Esophagus squamous epithelium (tissue), 4 donors: ENCODE measurements at regions not wholly inside any gene's neighbourhood (a gene's known extent, or its start where the extent isn't known, plus 50 kb on each side); places are given as distances from the start of the nearest gene placed in this dataset.

Experiments
- CTCF ChIP-seq, 6 experiments: fragments of 450-650 bp in 4 of 6; fragments of 200-600 bp in 2 of 6; sonication (generic) in 2 of 6; IDR thresholded peaks; one replicate each; pipeline ENCODE4 v1.5.1; 2016 to 2019; ENCODE audit warnings: antibody characterized with exemption in 6 of 6, mild to moderate bottlenecking in 4 of 6, moderate library complexity in 4 of 6
- POLR2A ChIP-seq, 4 donors: fragments of 450-650 bp; IDR thresholded peaks; one replicate each; pipeline ENCODE4 v1.6.1; 2017; ENCODE audit warnings: antibody characterized with exemption in 4 of 4, mild to moderate bottlenecking in 4 of 4, moderate library complexity in 3 of 4

- TF ChIP-seq CTCF (IDR thresholded peaks at IDR 0.05): no peak
- no peak for TF ChIP-seq POLR2A (IDR thresholded peaks at IDR 0.05)
Observed at GRCh38 chr3:87581240-87581639, 304.9 kb upstream of the POU1F1 start.
